ENCODE measurements at regions not wholly inside any gene's neighbourhood (a gene's known extent, or its start where the extent isn't known, plus 50 kb on each side); places are given as distances from the start of the nearest gene placed in this dataset.

GRCh38 chr4:30182786-30183185 is 537.4 kb upstream of the PCDH7 start (continued):
- TF ChIP-seq BRCA1 (IDR thresholded peaks at IDR 0.05; ENCODE audit: low read depth, low read length) (no peak), ASH2L (IDR thresholded peaks at IDR 0.05; ENCODE audit: low read length) (no peak), KDM4A (IDR thresholded peaks at IDR 0.05; ENCODE audit: low read depth, low read length, severe bottlenecking) (no peak), BACH1 (IDR thresholded peaks at IDR 0.05; ENCODE audit: low read length) (no peak), SP1 (IDR thresholded peaks at IDR 0.05; ENCODE audit: low read depth, low read length) (no peak), NANOG (IDR thresholded peaks at IDR 0.05; ENCODE audit: insufficient read depth, low read depth, low read length, poor library complexity, severe bottlenecking) (no peak), TCF12 (IDR thresholded peaks at IDR 0.05; ENCODE audit: low read depth, low read length) (no peak)
